ENCODE measurements at regions not wholly inside any gene's neighbourhood (a gene's known extent, or its start where the extent isn't known, plus 50 kb on each side); places are given as distances from the start of the nearest gene placed in this dataset.

- Histone ChIP-seq H3K4me2 (no peak overlapping the region), H3K27ac (no peak overlapping the region)
Observed at GRCh38 chr3:154954757-154955156, 125.4 kb upstream of the MME start.

GRCh38 chr3:154953538-154953937 lies 126.6 kb upstream of the MME start:
- Histone ChIP-seq H4K20me1 (no peaks in the 10 kb centered on the region), H3K9me3 (peaks cover 6% of the 10 kb centered on the region), H3K4me1 (no peaks in the 10 kb centered on the region), H3K4me2 (no peak overlapping the region), H3K27me3 (no peaks in the 10 kb centered on the region), H3K9ac (no peak overlapping the region), H3K27ac (no peak overlapping the region), H3K36me3 (no peaks in the 10 kb centered on the region), H3K4me3 (no peak overlapping the region)
- TF ChIP-seq Cebpa-rat (IDR thresholded peaks at IDR 0.05): no peak

More at GRCh38 chr3:154954757-154955156, 125.4 kb upstream of the MME start:
- Histone ChIP-seq H3K4me3 (no peak overlapping the region), H3K27me3 (no peaks in the 10 kb centered on the region), H4K20me1 (no peaks in the 10 kb centered on the region), H3K9me3 (peaks cover 8% of the 10 kb centered on the region), H3K9ac (no peak overlapping the region), H3K36me3 (no peaks in the 10 kb centered on the region), H3K4me1 (no peaks in the 10 kb centered on the region)
- TF ChIP-seq Cebpa-rat (IDR thresholded peaks at IDR 0.05): no peak

- no peaks in the 10 kb centered on the region for H3K4me1 ChIP-seq
- no peaks in the 10 kb centered on the region for H3K27me3 ChIP-seq
- H3K9me3 ChIP-seq: no peaks in the 10 kb centered on the region; the same call in 1 of the 2 replicates
- H3K27ac ChIP-seq: no peak overlapping the region
- no peak overlapping the region for H3K4me2 ChIP-seq
- H3K9ac ChIP-seq: no peak overlapping the region
- no peaks in the 10 kb centered on the region for H4K20me1 ChIP-seq
- no peak for TF ChIP-seq Cebpa-rat (IDR thresholded peaks at IDR 0.05)
- H3K36me3 ChIP-seq: no peaks in the 10 kb centered on the region
- H3K4me3 ChIP-seq: no peak overlapping the region
Observed at GRCh38 chr3:154952553-154952952, 127.6 kb upstream of the MME start.

- H3K4me3 ChIP-seq: no peak overlapping the region
- TF ChIP-seq Cebpa-rat (IDR thresholded peaks at IDR 0.05): no peak
- H3K4me2 ChIP-seq: no peak overlapping the region
- H3K9ac ChIP-seq: no peak overlapping the region
- no peaks in the 10 kb centered on the region for H4K20me1 ChIP-seq
- no peaks in the 10 kb centered on the region for H3K36me3 ChIP-seq
- H3K27ac ChIP-seq: no peak overlapping the region
- H3K27me3 ChIP-seq: no peaks in the 10 kb centered on the region
- H3K4me1 ChIP-seq: no peaks in the 10 kb centered on the region
- peaks cover 26% of the 10 kb centered on the region for H3K9me3 ChIP-seq
Observed at GRCh38 chr3:154943981-154944380, 136.1 kb upstream of the MME start.

- Histone ChIP-seq H3K36me3 (no peaks in the 10 kb centered on the region), H3K9me3 (peaks cover 26% of the 10 kb centered on the region), H3K27ac (no peak overlapping the region), H3K4me2 (no peak overlapping the region), H3K27me3 (no peaks in the 10 kb centered on the region), H4K20me1 (no peaks in the 10 kb centered on the region), H3K4me3 (no peak overlapping the region), H3K9ac (no peak overlapping the region), H3K4me1 (no peaks in the 10 kb centered on the region)
- no peak for TF ChIP-seq Cebpa-rat (IDR thresholded peaks at IDR 0.05)
Observed at GRCh38 chr3:154942827-154943226, 137.3 kb upstream of the MME start.

GRCh38 chr3:154936196-154936595 lies 143.9 kb upstream of the MME start:
- peaks cover 18% of the 10 kb centered on the region for H3K9me3 ChIP-seq
- no peak overlapping the region for H3K27ac ChIP-seq
- no peaks in the 10 kb centered on the region for H4K20me1 ChIP-seq
- no peak for TF ChIP-seq Cebpa-rat (IDR thresholded peaks at IDR 0.05)
- no peaks in the 10 kb centered on the region for H3K36me3 ChIP-seq
- H3K9ac ChIP-seq: no peak overlapping the region
- no peak overlapping the region for H3K4me2 ChIP-seq
- no peaks in the 10 kb centered on the region for H3K27me3 ChIP-seq
- no peaks in the 10 kb centered on the region for H3K4me1 ChIP-seq
- no peak overlapping the region for H3K4me3 ChIP-seq

- Histone ChIP-seq H3K4me1 (no peaks in the 10 kb centered on the region), H3K4me3 (no peak overlapping the region), H3K27ac (no peak overlapping the region), H3K9ac (no peak overlapping the region), H3K36me3 (no peaks in the 10 kb centered on the region), H3K9me3 (no peaks in the 10 kb centered on the region), H3K27me3 (no peaks in the 10 kb centered on the region), H3K4me2 (no peak overlapping the region), H4K20me1 (no peaks in the 10 kb centered on the region)
- TF ChIP-seq Cebpa-rat (IDR thresholded peaks at IDR 0.05): no peak
Observed at GRCh38 chr3:154933581-154933980, 146.5 kb upstream of the MME start.

GRCh38 chr3:154932633-154933032 lies 147.5 kb upstream of the MME start:
- no peak overlapping the region for H3K9ac ChIP-seq
- no peak for TF ChIP-seq Cebpa-rat (IDR thresholded peaks at IDR 0.05)
- H3K27me3 ChIP-seq: no peaks in the 10 kb centered on the region
- H3K27ac ChIP-seq: no peak overlapping the region
- no peak overlapping the region for H3K4me2 ChIP-seq
- no peaks in the 10 kb centered on the region for H3K36me3 ChIP-seq
- no peaks in the 10 kb centered on the region for H3K4me1 ChIP-seq
- no peak overlapping the region for H3K4me3 ChIP-seq
- H3K9me3 ChIP-seq: no peaks in the 10 kb centered on the region
- no peaks in the 10 kb centered on the region for H4K20me1 ChIP-seq

GRCh38 chr3:154931484-154931883 lies 148.6 kb upstream of the MME start:
- no peaks in the 10 kb centered on the region for H3K9me3 ChIP-seq
- no peak overlapping the region for H3K27ac ChIP-seq
- no peaks in the 10 kb centered on the region for H3K36me3 ChIP-seq
- no peak overlapping the region for H3K9ac ChIP-seq
- H4K20me1 ChIP-seq: no peaks in the 10 kb centered on the region
- H3K4me1 ChIP-seq: no peaks in the 10 kb centered on the region
- H3K4me3 ChIP-seq: no peak overlapping the region
- TF ChIP-seq Cebpa-rat (IDR thresholded peaks at IDR 0.05): no peak
- H3K4me2 ChIP-seq: no peak overlapping the region
- no peaks in the 10 kb centered on the region for H3K27me3 ChIP-seq

GRCh38 chr3:154926721-154927120 lies 153.4 kb upstream of the MME start:
- H3K9ac ChIP-seq: no peak overlapping the region
- H3K36me3 ChIP-seq: no peaks in the 10 kb centered on the region
- no peaks in the 10 kb centered on the region for H4K20me1 ChIP-seq
- H3K4me1 ChIP-seq: no peaks in the 10 kb centered on the region
- no peak overlapping the region for H3K27ac ChIP-seq
- no peak overlapping the region for H3K4me2 ChIP-seq
- no peak overlapping the region for H3K4me3 ChIP-seq
- peaks cover 6% of the 10 kb centered on the region for H3K9me3 ChIP-seq
- TF ChIP-seq Cebpa-rat (IDR thresholded peaks at IDR 0.05): no peak
- H3K27me3 ChIP-seq: no peaks in the 10 kb centered on the region

GRCh38 chr3:154921351-154921750 lies 158.8 kb upstream of the MME start:
- Histone ChIP-seq H3K4me1 (no peaks in the 10 kb centered on the region), H4K20me1 (no peaks in the 10 kb centered on the region), H3K27ac (no peak overlapping the region), H3K36me3 (no peaks in the 10 kb centered on the region), H3K4me3 (no peak overlapping the region), H3K27me3 (no peaks in the 10 kb centered on the region), H3K9me3 (peaks cover 23% of the 10 kb centered on the region), H3K4me2 (no peak overlapping the region), H3K9ac (no peak overlapping the region)
- TF ChIP-seq Cebpa-rat (IDR thresholded peaks at IDR 0.05): no peak

Data from BLaER1 (cell line).